GM19099 (cell line): ENCODE measurements at regions not wholly inside any gene's neighbourhood (a gene's known extent, or its start where the extent isn't known, plus 50 kb on each side); places are given as distances from the start of the nearest gene placed in this dataset.

Experiments used
- POLR2A ChIP-seq: IDR thresholded peaks from 3 replicates; pipeline ENCODE4 v1.6.1; 2011; ENCODE audit warnings: low read depth; ENCODE audit not compliant: insufficient read length; ENCODE audit errors: extremely low read depth

DNA sequence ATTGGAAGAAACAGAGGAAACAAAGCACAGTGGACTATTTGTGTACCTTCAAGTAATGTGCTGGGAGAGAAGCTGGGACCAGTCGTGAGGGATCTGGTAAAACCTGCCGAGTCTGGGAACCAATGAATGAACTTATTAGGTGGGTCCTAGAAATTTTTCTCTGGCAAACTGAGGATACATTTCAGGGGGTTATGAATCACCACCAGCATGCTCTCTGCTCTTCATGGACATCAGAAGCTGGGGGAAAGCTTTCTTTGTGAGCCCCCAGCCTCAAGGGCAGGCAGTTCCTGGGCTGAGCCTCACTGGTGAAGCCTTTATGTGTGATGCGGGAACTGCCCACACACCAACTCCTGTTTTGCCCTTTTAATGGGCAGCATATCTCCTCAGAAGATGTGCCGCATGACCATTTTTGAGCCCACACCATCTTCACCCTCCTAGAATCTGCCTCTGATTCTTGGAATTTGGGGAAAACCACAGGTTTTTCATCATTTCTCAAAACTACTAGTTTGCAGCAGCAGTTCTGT, 95.4 kb upstream of the ENPP6 start:
- TF ChIP-seq POLR2A = no peak

DNA sequence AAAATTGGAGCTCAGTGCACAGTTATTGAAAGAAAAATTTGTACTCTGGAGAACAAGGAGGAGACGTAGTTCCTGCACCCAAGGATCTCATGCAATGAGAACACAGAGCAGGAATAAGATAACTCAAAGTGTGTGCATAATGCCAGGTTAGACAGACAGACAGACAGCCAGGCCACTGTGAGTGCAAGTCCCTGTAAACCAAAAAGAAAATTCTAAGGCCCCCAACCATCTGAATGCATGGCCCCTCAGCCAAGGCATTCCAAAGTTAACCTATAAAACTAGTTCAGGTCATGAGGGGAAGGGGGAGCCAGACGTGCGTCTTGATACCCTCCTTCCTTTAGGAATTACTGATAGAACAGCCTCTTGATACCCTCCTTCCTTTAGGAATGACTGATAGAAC, 94.5 kb upstream of the ENPP6 start:
- TF ChIP-seq POLR2A = no peak

DNA sequence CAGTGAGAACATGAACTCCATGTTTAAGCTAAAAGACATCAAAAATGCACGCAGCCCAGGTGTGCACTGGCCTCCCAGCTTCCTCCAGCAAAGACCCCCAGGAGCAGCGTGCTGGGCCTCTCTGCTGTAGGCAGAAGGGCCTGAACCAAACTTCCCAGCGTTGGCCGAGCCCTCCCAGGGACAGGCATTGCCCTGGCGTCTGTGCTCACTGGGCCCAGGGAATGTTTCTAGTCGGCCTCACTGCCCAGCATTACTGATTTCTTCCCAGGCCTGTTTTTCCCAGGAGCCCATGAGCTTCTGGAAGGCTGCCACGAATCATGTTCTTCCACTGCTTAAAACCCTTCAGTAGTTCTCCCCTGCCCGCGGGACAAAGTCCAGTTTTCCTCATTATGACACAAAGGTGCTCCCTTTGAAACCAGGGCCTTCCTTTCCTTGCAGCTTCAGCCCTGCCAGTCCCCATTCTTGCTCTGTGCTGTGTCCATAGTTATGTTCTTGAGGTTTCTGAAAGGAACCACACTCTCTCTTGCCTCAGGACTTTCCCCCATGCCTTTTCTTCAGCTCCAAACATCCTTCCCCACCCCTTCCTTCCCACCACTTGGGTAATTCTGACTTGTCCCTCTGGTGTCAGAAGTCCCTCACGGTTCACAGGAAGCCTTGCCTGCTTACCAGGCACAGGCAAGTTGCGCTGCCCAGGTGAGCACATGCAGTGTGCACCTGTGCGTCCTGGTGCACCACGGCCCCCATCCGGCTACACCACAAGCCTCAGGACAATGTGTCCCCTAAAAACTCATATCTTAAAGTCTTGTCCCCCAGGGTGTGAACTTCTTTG, 93.4 kb upstream of the ENPP6 start:
- TF ChIP-seq POLR2A = no peak

DNA sequence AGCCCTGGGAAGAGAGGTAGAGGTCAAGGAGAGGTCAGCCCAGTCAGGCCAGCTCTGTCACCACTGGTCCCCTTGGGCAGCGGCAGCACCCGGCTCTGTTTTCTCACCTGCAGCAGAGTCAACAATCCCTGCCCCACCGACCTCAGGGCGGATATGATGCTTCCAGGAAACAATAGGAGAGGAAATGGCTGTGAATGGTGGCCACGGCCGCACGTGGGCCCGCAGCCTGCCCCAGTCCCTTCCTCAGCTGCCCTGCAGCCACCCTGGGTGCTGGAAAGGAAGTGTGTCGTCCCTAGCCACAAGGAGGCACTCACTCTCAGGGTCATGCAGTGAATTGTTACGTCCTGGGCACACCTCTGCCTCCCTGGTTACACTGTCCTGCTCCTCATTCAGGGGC, 92.5 kb upstream of the ENPP6 start:
- TF ChIP-seq POLR2A = no peak

DNA sequence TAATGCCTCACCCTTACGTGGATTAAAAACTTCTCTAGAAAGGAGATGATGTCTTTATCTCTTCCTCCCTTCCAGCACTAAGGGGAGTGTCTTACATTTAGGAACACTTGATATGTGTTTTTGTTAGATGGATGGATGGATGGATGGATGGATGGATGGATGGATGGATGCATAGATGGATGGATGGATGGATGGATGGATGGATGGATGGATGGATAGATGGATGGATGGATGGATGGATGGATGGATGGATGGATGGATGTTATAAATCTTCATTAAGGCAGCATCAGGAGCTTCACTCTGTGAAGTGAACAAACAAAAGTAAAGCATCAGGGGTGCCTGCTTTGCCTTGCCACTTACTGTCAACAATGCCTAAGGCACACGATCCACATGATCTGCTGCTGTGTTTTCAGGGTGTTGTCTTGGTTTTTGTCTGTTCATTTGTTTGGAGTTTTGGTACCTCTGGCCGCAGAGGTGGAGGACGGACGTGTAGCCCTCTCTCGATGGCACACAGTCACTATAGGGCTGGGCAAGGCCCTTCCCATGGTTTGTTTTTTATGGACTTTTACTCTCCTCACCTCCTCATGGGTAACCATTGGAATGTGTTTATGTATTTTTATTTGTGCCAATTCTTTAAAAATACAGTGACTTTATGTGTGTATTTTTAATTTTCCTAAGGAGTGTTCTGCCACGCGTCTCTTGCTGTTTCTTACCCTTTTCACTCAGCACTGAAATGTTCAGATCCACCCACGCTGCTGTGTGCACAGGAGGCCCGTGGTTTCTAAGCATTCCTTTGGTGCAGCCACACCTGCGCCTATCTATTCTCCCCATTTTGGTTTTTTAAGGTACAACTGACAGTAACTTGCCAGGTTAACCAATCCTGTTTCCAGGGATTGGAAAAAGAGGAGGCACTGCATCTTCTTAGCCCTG, 91.8 kb upstream of the ENPP6 start:
- TF ChIP-seq POLR2A = no peak

DNA sequence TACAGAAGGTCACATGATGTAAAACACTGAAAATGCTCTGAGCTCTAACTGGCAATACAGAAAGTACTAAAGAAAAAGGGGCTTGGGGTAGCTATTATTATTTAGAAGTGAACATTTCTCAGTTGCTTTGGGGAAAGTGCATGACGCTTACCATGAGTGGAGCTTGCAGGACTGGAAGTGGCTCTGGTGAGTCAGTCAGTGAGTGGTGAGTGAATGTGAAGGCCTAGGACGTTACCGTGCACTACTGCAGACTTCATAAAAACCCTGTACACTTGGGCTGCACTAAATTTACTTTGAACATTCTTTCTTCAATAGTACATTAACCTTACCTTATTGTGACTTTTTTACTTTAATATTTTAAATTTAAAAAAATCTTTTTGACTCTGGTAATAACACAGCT, 89.3 kb upstream of the ENPP6 start:
- TF ChIP-seq POLR2A = no peak

DNA sequence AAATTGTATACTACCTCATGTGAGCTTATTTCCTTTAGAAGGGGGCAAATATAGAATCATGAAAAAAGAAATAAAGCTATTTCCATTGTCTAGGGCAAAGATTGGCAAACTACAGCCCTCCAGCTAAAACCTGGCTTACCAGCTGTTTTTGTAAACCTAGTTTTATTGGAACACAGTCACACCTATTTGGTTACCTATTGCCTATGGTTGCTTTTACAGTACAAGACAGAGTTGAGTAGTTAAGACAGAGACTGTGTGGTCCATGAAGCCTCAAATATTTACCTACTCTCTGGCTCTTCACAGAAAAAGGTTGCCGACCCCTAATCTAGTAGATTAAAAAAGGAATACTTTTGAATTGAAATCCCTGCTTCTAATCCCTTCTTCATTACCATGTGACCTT, 88.8 kb upstream of the ENPP6 start:
- no peak for TF ChIP-seq POLR2A

DNA sequence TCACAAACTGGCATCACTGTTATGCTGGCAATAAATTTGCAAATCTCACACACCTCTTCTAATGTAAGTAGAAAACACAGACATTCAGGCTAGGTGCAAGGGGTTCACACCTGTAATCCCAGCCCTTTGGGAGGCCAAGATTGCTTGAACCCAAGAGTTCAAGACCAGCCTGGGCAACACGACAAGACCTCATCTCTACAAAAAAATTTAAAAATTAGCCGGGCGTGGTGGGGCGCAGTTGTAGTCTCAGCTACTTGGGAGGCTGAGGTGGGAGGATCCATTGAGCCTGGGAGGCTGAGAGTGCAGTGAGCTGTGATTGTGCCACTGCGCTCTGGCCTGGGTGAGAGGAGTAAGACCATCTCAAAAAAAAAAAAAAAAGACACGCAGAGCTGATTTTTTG, 83.1 kb upstream of the ENPP6 start:
- no peak for TF ChIP-seq POLR2A

DNA sequence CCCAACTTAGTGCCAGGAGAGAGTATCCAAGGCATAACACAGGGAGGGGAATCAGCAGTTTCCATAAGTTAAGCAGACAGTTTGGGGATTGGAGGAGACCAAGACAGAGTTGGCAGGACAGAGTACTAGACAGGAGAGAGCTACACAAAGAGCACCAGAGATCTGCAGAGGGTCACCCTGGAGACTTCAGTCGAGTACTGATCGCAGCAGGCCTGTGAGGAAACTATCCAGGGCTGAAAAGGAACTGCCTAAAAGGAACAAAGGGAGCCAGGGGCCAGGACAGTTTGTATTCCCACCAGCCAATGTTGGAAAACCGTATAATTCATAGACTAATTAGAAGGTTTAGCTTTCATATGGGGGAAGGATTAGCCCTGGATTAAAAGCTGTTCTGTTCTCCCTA, 80.6 kb upstream of the ENPP6 start:
- no peak for TF ChIP-seq POLR2A

DNA sequence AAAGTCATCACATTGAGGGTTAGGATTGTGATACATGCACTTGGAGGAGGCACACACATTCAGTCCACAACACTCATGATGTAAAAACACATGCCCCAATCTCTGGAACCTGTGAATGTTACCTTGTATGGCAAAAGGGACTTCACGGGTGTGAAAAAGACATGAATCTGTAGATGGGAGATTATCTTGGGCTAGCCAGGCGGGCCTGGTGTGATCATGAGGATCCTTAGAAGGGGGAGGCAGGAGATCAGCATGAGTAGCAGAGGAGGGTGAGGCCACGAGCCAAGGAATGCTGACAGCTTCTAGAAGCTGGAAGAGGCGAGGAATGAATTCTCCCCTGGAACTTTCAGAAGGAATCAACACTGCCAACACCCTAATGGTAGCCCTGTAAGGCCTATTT, 77.5 kb upstream of the ENPP6 start:
- TF ChIP-seq POLR2A = no peak

DNA sequence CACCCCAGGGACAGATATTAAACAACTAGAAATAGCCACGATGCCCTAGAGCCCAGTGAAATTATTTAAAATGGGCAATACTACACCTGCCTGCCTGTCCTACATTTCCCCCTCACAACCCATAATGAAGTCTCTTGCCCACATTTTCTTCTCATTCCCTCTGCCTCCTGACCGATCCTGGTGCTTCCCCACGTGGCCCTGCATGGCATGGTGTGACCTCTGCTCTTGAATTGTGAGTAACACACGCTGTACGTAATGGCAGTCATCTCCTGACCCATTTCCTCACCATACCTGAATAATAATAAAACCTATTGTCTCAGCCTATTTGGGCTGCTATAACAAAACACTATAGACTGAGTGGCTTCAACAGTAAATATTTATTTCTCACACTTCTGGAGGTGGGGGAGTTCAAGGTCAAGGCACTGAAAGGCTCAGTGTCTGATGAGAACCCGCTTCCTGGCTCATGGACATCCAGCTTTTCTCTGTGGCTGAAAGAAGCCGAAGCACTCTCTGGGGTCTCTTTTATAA, 77.0 kb upstream of the ENPP6 start:
- no peak for TF ChIP-seq POLR2A

DNA sequence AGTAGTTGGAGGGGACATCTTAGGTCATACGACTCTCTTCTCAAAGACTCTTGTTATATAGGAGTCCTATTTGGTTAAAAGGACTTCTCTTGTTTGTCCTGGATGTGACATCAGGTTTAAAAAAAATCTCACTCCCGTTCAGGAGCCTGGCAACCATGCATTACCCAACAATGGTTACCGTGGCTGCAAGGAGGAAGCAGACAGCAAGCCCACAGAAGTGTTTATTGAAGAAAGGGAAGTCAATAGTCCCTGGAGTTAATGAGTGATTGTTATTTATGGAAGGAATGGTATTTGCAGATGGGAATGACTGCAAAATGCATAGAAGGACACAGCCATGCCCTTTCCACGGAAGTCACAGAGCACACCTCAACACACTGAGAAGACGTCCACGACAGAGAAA, 75.9 kb upstream of the ENPP6 start:
- no peak for TF ChIP-seq POLR2A

DNA sequence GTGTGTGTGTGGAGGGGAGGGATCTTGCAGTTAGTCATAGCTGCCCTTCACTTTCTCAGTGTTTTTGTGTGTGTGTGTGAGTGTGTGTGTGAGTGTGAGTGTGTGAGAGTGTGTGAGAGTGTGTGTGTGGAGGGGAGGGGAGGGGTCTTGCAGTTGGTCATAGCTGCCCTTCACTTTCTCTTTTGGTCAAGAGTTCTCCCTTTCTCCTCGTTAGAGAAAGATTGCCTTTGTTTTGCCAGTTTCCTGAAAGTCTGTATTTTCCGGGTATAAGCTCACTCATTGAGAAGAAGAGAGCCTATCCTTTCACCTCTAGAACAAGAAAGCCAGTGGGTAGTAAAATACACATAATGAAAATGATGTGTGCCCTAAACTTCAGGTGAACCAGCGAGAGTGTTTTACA, 75.2 kb upstream of the ENPP6 start:
- TF ChIP-seq POLR2A = no peak

DNA sequence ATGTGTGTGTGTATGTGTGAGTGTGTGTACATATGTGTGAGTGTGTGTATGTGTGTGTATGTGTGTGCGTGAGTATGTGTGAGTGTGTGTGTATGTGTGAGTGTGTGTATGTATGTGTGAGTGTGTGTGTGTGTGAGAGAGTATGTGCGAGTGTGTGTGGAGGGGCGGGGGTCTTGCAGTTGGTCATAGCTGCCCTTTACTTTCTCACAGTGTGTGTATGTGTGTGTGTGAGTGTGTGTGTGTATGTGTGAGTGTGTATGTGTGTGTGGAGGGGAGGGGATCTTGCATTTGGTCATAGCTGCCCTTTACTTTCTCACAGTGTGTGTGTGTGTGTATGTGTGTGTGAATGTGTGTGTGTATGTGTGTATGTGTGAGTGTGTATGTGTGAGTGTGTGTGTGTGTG, 74.8 kb upstream of the ENPP6 start:
- no peak for TF ChIP-seq POLR2A

DNA sequence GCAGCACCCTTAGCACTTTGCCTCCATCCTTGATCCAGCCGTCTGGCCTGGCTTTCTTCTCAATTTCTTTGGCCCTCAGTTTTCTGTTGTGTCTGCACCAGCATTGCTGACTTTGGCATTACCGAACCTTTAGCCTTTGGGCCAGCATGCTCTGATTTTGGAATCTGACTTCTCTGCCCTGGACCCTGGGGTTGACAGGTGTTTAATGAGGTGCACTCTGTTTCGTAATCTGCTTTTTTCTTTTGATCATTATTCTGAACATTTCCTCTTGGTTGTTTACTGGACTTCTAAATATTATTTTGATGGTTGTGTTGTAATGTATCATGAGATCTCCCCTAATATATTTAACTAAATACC, 71.5 kb upstream of the ENPP6 start:
- TF ChIP-seq POLR2A = no peak
